GM06990 (cell line): ENCODE measurements at regions not wholly inside any gene's neighbourhood (a gene's known extent, or its start where the extent isn't known, plus 50 kb on each side); places are given as distances from the start of the nearest gene placed in this dataset.
"Not testable (repeated sequence)": the region's sequence is repeated elsewhere in the genome, so short reads cannot be mapped to it uniquely, and the experiment has no call there.

Experiments used
- DNase-seq: peaks from one replicate; pipeline ENCODE4 v3.0.0-alpha.2; 2011; ENCODE audit not compliant: insufficient read length; ENCODE audit errors: extremely low read depth
- H3K27me3 ChIP-seq: replicated peaks from 2 replicates; pipeline ENCODE4 v1.6.0; 2011; ENCODE audit warnings: low read length; ENCODE audit not compliant: control insufficient read depth, insufficient read depth
- H3K36me3 ChIP-seq: 2 replicates; pipeline ENCODE4 v1.5.1; 2011; ENCODE audit warnings: low read length; ENCODE audit not compliant: control insufficient read depth, insufficient read depth
- H3K4me3 ChIP-seq: replicated peaks from 2 replicates; pipeline ENCODE4 v1.5.1; 2011; ENCODE audit warnings: low read depth, mild to moderate bottlenecking, control low read depth, low read length
- TF ChIP-seq, protein P1 (sequence below): IDR thresholded peaks from 2 replicates; pipeline ENCODE4 v1.5.1; 2011; ENCODE audit warnings: low read length, control low read depth, mild to moderate bottlenecking, inconsistent platforms; ENCODE audit not compliant: insufficient read depth, poor library complexity, severe bottlenecking

DNA sequence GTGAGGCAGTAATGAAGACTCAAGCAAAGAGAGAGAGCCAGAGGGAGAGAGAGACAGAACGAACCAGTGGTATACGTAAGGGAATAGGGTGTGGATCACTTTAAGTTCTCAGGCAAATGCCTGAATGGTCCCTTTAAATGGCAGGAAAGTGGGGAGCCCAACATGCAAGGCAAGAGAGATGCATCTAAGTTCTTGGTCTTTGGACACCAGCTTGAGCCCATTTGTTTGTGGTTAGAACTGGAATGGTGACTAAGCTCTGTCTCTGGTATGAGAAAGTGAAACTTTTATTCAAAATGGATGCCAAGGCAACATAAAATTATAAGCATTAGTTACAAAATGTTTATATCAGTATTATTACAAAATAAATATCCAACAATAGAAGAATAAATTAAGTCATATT is 192.2 kb upstream of the ALG10 start:
- TF ChIP-seq, protein P1, sequence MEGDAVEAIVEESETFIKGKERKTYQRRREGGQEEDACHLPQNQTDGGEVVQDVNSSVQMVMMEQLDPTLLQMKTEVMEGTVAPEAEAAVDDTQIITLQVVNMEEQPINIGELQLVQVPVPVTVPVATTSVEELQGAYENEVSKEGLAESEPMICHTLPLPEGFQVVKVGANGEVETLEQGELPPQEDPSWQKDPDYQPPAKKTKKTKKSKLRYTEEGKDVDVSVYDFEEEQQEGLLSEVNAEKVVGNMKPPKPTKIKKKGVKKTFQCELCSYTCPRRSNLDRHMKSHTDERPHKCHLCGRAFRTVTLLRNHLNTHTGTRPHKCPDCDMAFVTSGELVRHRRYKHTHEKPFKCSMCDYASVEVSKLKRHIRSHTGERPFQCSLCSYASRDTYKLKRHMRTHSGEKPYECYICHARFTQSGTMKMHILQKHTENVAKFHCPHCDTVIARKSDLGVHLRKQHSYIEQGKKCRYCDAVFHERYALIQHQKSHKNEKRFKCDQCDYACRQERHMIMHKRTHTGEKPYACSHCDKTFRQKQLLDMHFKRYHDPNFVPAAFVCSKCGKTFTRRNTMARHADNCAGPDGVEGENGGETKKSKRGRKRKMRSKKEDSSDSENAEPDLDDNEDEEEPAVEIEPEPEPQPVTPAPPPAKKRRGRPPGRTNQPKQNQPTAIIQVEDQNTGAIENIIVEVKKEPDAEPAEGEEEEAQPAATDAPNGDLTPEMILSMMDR: no peak
- DNase-seq: no peak
- Histone ChIP-seq H3K27me3 (no peaks in the 10 kb centered on the region), H3K4me3 (no peak overlapping the region), H3K36me3 (no peaks in the 10 kb centered on the region)

DNA sequence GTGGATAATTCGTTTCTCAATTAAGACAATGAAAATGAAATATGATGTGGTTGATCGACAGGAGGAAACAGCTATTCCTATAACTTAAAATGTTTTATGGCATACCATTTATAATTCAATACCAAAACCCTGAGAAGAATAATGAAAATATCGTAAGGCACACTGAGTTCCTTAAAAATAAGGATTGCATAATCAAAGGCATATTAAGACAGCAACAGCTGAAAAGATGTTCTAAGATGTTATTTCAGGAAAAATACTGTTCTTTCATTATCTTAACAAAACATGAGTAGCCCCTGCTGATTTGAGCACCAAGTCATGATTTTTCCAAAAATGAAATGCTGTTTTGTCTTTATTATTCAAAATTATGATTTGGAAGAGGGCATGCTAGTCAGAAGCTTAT is 189.4 kb upstream of the ALG10 start:
- no peak for DNase-seq
- Histone ChIP-seq H3K4me3 (no peak overlapping the region), H3K36me3 (no peaks in the 10 kb centered on the region), H3K27me3 (no peaks in the 10 kb centered on the region)
- TF ChIP-seq, protein P1: no peak

DNA sequence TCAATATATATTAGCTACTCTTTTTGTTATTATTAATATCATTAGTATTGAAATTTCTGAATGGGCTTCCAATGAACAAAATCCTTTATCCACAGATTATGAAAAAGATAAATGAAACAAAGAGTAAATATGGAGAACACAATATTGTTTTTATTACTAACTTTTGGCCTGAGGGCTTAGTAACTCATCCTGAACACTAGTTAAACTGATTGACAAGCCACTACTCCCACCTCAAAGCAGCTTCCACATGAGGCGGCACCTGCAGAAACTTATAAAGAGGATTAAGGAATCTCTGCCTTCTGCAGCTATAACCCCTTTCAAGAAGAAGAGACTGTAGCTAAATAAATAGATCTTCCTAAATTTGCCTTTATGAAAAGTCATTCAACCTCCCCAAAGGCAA is 187.6 kb upstream of the ALG10 start:
- no peak for DNase-seq
- H3K27me3 ChIP-seq: no peaks in the 10 kb centered on the region
- H3K4me3 ChIP-seq: no peak overlapping the region
- TF ChIP-seq, protein P1: no peak
- no peaks in the 10 kb centered on the region for H3K36me3 ChIP-seq

DNA sequence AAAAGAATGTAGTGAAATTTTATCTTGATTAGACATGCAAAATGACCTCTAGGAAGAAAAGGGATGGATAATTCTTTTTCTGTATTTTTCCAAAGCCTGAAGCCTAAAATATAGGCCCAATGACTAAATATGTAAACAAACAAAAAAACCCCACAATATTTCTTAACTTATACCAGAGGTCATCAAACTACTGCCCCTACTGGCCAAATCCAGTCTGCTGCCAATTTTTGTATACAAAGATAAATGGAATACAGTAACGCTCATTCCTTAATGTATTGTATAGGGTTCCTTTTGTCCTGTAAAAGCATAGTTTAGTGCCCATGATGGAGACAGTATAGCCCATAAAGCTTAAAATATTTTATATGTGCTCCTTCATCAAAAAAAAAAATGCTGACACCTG is 145.7 kb upstream of the ALG10 start:
- TF ChIP-seq, protein P1: no peak
- H3K27me3 ChIP-seq: no peaks in the 10 kb centered on the region
- H3K4me3 ChIP-seq: no peak overlapping the region
- DNase-seq: no peak
- H3K36me3 ChIP-seq: no peaks in the 10 kb centered on the region

DNA sequence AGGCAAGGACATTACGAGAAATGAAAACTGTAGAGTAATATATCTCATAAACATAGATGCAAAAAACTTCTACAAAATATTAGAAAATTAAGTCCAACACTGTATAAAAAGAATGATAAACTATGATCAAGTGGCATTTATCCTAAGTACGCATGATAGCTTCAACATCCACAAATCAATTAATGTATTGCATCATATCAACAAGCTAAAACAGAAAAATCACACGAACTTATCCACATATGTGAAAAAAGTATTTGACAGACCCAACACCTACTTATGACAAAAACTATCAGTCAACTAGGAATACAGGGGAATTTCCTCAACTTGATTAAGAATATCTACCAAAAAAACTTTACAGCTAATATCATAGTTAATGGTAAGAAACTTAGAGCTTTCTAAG is 129.9 kb upstream of the ALG10 start:
- no peak for DNase-seq
- H3K36me3 ChIP-seq: no peaks in the 10 kb centered on the region
- TF ChIP-seq, protein P1: no peak
- no peaks in the 10 kb centered on the region for H3K27me3 ChIP-seq
- H3K4me3 ChIP-seq: no peak overlapping the region

DNA sequence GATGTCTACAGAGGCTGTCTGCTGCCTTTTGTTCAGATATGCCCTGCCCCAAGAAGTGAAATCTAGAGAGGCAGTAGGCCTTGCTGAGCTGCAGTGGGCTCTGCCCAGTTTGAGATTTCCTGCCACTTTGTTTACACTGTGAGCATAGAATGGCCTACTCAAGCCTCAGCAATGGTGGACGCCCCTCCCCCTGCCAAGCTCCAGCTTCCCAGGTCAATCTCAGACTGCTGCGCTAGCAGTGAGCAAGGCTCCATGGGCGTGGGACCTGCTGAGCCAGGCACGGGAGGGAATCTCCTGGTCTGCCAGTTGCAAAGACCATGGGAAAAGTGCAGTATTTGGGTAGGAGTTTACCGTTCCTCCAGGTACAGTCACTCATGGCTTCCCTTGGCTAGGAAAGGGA is 101.8 kb upstream of the ALG10 start:
- not testable (repeated sequence) for H3K4me3 ChIP-seq, DNase-seq, H3K36me3 ChIP-seq, H3K27me3 ChIP-seq
